UCSD-AML1 (cell line): ENCODE measurements at regions not wholly inside any gene's neighbourhood (a gene's known extent, or its start where the extent isn't known, plus 50 kb on each side); places are given as distances from the start of the nearest gene placed in this dataset.

Experiments
- DNase-seq: peaks from one replicate; lab custom pipeline; 2025; ENCODE audit not compliant: unreplicated experiment; lab: John Stamatoyannopoulos, UW

- no peak for DNase-seq
These were observed 206.8 kb upstream of the IL12A start for GRCh38 chr3:159781867-159782266.

GRCh38 chr3:159782724-159783421 is 205.8 kb upstream of the IL12A start:
- no peak for DNase-seq

- no peak for DNase-seq
These were observed 204.6 kb upstream of the IL12A start for GRCh38 chr3:159783780-159784742.

GRCh38 chr3:159785273-159785708 is 203.3 kb upstream of the IL12A start:
- no peak for DNase-seq

GRCh38 chr3:159786489-159787177 is 202.0 kb upstream of the IL12A start:
- DNase-seq = no peak

GRCh38 chr3:159787178-159787574 is 201.5 kb upstream of the IL12A start:
- no peak for DNase-seq

- no peak for DNase-seq
These were observed 200.8 kb upstream of the IL12A start for GRCh38 chr3:159787794-159788205.

- no peak for DNase-seq
These were observed 200.3 kb upstream of the IL12A start for GRCh38 chr3:159788291-159788690.

GRCh38 chr3:159789017-159789416 is 199.6 kb upstream of the IL12A start:
- DNase-seq = no peak

- DNase-seq = no peak
These were observed 198.6 kb upstream of the IL12A start for GRCh38 chr3:159789742-159790635.

- no peak for DNase-seq
These were observed 197.3 kb upstream of the IL12A start for GRCh38 chr3:159791336-159791735.

- no peak for DNase-seq
These were observed 196.6 kb upstream of the IL12A start for GRCh38 chr3:159792070-159792469.

GRCh38 chr3:159795042-159795441 is 193.6 kb upstream of the IL12A start:
- no peak for DNase-seq

- DNase-seq = no peak
These were observed 192.9 kb upstream of the IL12A start for GRCh38 chr3:159795681-159796175.

GRCh38 chr3:159796226-159796625 is 192.4 kb upstream of the IL12A start:
- DNase-seq = no peak

- no peak for DNase-seq
These were observed 191.9 kb upstream of the IL12A start for GRCh38 chr3:159796744-159797143.

GRCh38 chr3:159797771-159798170 is 190.9 kb upstream of the IL12A start:
- DNase-seq = no peak

GRCh38 chr3:159798951-159799350 is 189.7 kb upstream of the IL12A start:
- no peak for DNase-seq

- no peak for DNase-seq
These were observed 188.0 kb upstream of the IL12A start for GRCh38 chr3:159800434-159801155.

- no peak for DNase-seq
These were observed 185.8 kb upstream of the IL12A start for GRCh38 chr3:159802864-159803263.
